Mononuclear cell (primary cell): ENCODE measurements at regions not wholly inside any gene's neighbourhood (a gene's known extent, or its start where the extent isn't known, plus 50 kb on each side); places are given as distances from the start of the nearest gene placed in this dataset.
"Not testable (repeated sequence)": the region's sequence is repeated elsewhere in the genome, so short reads cannot be mapped to it uniquely, and the experiment has no call there.

Source experiments
- H3K27me3 ChIP-seq: 2 replicates; pipeline ENCODE4 v1.6.0; 2011; ENCODE audit warnings: low read length, control low read depth; ENCODE audit not compliant: insufficient read depth
- H3K4me1 ChIP-seq: 2 replicates; pipeline ENCODE4 v1.5.1; 2011; ENCODE audit warnings: mild to moderate bottlenecking, low read length, control low read depth; ENCODE audit not compliant: insufficient read depth
- H3K4me3 ChIP-seq: 2 replicates; pipeline ENCODE4 v1.5.1; 2011; ENCODE audit warnings: mild to moderate bottlenecking, low read length, moderate library complexity
- H3K9me3 ChIP-seq: 2 replicates; pipeline ENCODE4 v1.5.1; 2011; ENCODE audit warnings: low read depth, mild to moderate bottlenecking, control low read depth, low read length

- Histone ChIP-seq H3K27me3 (peaks cover 5% of the 10 kb centered on the region), H3K9me3 (no peaks in the 10 kb centered on the region), H3K4me3 (no peak overlapping the region), H3K4me1 (peaks cover 4% of the 10 kb centered on the region)
Observed at GRCh38 chr16:85240982-85241924, 129.0 kb upstream of the CIBAR2 start.

GRCh38 chr16:85242140-85242539, 129.9 kb upstream of the CIBAR2 start:
- Histone ChIP-seq H3K4me1 (peaks cover 3% of the 10 kb centered on the region), H3K9me3 (no peaks in the 10 kb centered on the region), H3K27me3 (no peaks in the 10 kb centered on the region), H3K4me3 (no peak overlapping the region)

GRCh38 chr16:85243308-85243707, 131.0 kb upstream of the CIBAR2 start:
- Histone ChIP-seq H3K9me3 (no peaks in the 10 kb centered on the region), H3K4me3 (no peak overlapping the region), H3K4me1 (peaks cover 3% of the 10 kb centered on the region), H3K27me3 (no peaks in the 10 kb centered on the region)

- H3K4me1 ChIP-seq, result not testable (repeated sequence)
Observed at GRCh38 chr16:85244452-85244851, 132.2 kb upstream of the CIBAR2 start.

GRCh38 chr16:85245307-85246172, 133.3 kb upstream of the CIBAR2 start:
- no peaks in the 10 kb centered on the region for H3K9me3 ChIP-seq
- H3K4me3 ChIP-seq, result no peak overlapping the region
- peaks cover 3% of the 10 kb centered on the region for H3K4me1 ChIP-seq
- H3K27me3 ChIP-seq, result no peaks in the 10 kb centered on the region

More at GRCh38 chr16:85244452-85244851, 132.2 kb upstream of the CIBAR2 start:
- not testable (repeated sequence) for H3K4me3 ChIP-seq, H3K27me3 ChIP-seq, H3K9me3 ChIP-seq

GRCh38 chr16:85246473-85246872, 134.2 kb upstream of the CIBAR2 start:
- Histone ChIP-seq H3K27me3 (no peaks in the 10 kb centered on the region), H3K4me3 (no peak overlapping the region), H3K4me1 (peaks cover 3% of the 10 kb centered on the region), H3K9me3 (no peaks in the 10 kb centered on the region)

- Histone ChIP-seq H3K27me3 (no peaks in the 10 kb centered on the region), H3K9me3 (no peaks in the 10 kb centered on the region), H3K4me1 (peaks cover 3% of the 10 kb centered on the region), H3K4me3 (no peak overlapping the region)
Observed at GRCh38 chr16:85246973-85247372, 134.7 kb upstream of the CIBAR2 start.

GRCh38 chr16:85248342-85248741, 136.1 kb upstream of the CIBAR2 start:
- Histone ChIP-seq H3K27me3 (no peaks in the 10 kb centered on the region), H3K4me3 (no peak overlapping the region), H3K4me1 (peaks cover 3% of the 10 kb centered on the region), H3K9me3 (no peaks in the 10 kb centered on the region)

GRCh38 chr16:85248857-85249256, 136.6 kb upstream of the CIBAR2 start:
- no peaks in the 10 kb centered on the region for H3K9me3 ChIP-seq
- H3K27me3 ChIP-seq, result no peaks in the 10 kb centered on the region
- H3K4me3 ChIP-seq, result no peak overlapping the region
- H3K4me1 ChIP-seq, result peaks cover 3% of the 10 kb centered on the region

- peaks cover 3% of the 10 kb centered on the region for H3K4me1 ChIP-seq
- no peaks in the 10 kb centered on the region for H3K9me3 ChIP-seq
- no peak overlapping the region for H3K4me3 ChIP-seq
- no peaks in the 10 kb centered on the region for H3K27me3 ChIP-seq
Observed at GRCh38 chr16:85249418-85250146, 137.3 kb upstream of the CIBAR2 start.

GRCh38 chr16:85250147-85250463, 137.8 kb upstream of the CIBAR2 start:
- Histone ChIP-seq H3K27me3 (no peaks in the 10 kb centered on the region), H3K4me3 (no peak overlapping the region), H3K9me3 (no peaks in the 10 kb centered on the region), H3K4me1 (peaks cover 3% of the 10 kb centered on the region)

GRCh38 chr16:85250609-85251223, 138.4 kb upstream of the CIBAR2 start:
- Histone ChIP-seq H3K27me3 (no peaks in the 10 kb centered on the region), H3K9me3 (no peaks in the 10 kb centered on the region), H3K4me1 (peaks cover 2% of the 10 kb centered on the region), H3K4me3 (no peak overlapping the region)

- H3K9me3 ChIP-seq, result no peaks in the 10 kb centered on the region
- no peak overlapping the region for H3K4me3 ChIP-seq
- no peaks in the 10 kb centered on the region for H3K27me3 ChIP-seq
- no peaks in the 10 kb centered on the region for H3K4me1 ChIP-seq
Observed at GRCh38 chr16:85251225-85251760, 139.0 kb upstream of the CIBAR2 start.

GRCh38 chr16:85252014-85252413, 139.7 kb upstream of the CIBAR2 start:
- no peaks in the 10 kb centered on the region for H3K27me3 ChIP-seq
- H3K4me3 ChIP-seq, result no peak overlapping the region

More at GRCh38 chr16:85252014-85252413, 139.7 kb upstream of the CIBAR2 start:
- no peaks in the 10 kb centered on the region for H3K4me1 ChIP-seq
- no peaks in the 10 kb centered on the region for H3K9me3 ChIP-seq
